ENCODE measurements at regions not wholly inside any gene's neighbourhood (a gene's known extent, or its start where the extent isn't known, plus 50 kb on each side); places are given as distances from the start of the nearest gene placed in this dataset.

GRCh38 chr18:75530118-75530517, 102.6 kb upstream of the SMIM21 start:
- TF ChIP-seq, protein P1, sequence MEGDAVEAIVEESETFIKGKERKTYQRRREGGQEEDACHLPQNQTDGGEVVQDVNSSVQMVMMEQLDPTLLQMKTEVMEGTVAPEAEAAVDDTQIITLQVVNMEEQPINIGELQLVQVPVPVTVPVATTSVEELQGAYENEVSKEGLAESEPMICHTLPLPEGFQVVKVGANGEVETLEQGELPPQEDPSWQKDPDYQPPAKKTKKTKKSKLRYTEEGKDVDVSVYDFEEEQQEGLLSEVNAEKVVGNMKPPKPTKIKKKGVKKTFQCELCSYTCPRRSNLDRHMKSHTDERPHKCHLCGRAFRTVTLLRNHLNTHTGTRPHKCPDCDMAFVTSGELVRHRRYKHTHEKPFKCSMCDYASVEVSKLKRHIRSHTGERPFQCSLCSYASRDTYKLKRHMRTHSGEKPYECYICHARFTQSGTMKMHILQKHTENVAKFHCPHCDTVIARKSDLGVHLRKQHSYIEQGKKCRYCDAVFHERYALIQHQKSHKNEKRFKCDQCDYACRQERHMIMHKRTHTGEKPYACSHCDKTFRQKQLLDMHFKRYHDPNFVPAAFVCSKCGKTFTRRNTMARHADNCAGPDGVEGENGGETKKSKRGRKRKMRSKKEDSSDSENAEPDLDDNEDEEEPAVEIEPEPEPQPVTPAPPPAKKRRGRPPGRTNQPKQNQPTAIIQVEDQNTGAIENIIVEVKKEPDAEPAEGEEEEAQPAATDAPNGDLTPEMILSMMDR (conservative IDR thresholded peaks at IDR 0.05 in 1 of 2, IDR thresholded peaks at IDR 0.05 in 1 of 2; ENCODE audit: low read depth in 1 of 2, low read length in 2 of 2), result no peak
- no peak for TF ChIP-seq EZH2 (IDR thresholded peaks at IDR 0.05; ENCODE audit: low read length, missing control alignments)

Data from fibroblast of lung (primary cell).